ENCODE measurements at regions not wholly inside any gene's neighbourhood (a gene's known extent, or its start where the extent isn't known, plus 50 kb on each side); places are given as distances from the start of the nearest gene placed in this dataset.
"Not testable (repeated sequence)": the region's sequence is repeated elsewhere in the genome, so short reads cannot be mapped to it uniquely, and the experiment has no call there.

DNA sequence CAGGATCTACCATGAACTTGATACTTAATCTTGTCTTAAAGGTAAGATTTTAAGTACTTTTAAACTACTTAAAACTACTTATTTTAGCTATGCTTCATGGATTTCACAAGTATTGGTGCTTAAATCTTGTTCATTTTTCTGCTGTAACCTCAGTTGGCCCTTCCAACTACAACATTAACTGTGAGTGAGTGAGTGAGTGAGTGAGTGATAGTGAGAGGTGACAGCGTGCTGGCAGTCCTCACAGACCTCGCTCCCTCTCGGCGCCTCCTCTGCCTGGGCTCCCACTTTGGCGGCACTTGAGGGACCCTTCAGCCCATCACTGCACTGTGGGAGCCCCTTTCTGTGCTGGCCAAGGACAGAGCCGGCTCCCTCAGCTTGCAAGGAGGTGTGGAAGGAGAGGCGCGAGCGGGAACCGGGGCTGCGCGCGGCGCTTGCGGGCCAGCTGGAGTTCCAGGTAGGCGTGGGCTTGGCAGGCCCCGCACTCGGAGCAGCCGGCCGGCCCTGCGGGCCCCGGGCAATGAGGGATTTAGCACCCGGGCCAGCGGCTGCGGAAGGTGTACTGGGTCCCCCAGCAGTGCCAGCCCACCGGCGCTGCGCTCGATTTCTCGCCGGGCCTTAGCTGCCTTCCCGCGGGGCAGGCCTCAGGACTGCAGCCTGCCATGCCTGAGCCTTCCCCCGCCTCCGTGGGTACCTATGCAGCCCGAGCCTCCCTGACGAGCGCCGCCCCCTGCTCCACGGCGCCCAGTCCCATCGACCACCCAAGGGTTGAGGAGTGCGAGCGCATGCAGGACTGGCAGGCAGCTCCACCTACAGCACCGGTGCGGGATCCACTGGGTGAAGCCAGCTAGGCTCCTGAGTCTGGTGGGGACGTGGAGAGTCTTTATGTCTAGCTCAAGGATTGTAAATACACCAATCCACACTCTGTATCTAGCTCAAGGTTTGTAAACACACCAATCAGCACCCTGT, 1558.6 kb upstream of the SEL1L start:
- DNase-seq (ENCODE audit: low read depth): not testable (repeated sequence)

DNA sequence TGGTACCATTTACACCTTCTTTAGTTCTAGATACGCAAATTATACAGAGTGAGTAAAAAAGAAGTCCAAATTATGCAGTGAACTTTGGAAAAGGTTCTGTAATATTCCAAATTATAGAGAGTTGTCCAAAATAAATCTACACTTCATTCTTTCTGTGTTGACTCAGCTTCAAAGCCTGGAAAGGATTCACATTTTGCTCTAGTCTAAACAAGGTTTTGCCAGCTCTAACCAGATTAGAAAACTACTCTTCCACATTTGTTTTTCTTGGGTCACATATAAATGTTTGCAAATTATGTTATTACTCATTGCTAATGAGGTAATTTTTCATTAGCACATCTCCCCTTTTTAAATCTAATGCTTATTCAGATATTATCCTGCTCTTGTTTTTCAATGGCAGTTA, 1562.4 kb upstream of the SEL1L start:
- DNase-seq (ENCODE audit: low read depth): peak; percentile 21

- peak; percentile 0 for DNase-seq (ENCODE audit: low read depth)
Measured at GRCh38 chr14:83101846-83102245, 1568.2 kb upstream of the SEL1L start.

- no peak for DNase-seq (ENCODE audit: low read depth)
Measured at GRCh38 chr14:83118029-83118428, 1584.4 kb upstream of the SEL1L start.

- peak; percentile 34 for DNase-seq (ENCODE audit: low read depth)
Measured at GRCh38 chr14:83120187-83120586, 1586.5 kb upstream of the SEL1L start.

GRCh38 chr14:83126076-83126475, 1592.4 kb upstream of the SEL1L start:
- DNase-seq (ENCODE audit: low read depth): no peak

DNA sequence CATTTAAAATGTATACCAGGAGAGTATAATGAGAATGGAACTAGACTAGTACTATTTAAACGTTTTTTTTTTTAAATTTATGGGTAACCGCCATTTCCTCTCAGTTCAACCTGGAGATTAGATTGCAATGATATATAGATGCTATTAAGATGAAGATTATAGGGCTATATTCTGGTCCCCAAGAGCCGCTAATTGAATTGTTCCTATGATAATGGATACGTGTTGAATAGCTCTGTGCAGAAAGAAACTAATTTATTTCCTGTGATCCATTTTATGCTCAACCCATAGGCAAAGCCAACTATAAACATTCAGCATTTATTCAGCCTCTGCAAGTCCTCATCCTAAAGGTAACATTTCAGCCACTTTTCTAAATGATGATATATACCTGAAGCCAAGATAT, 1595.1 kb upstream of the SEL1L start:
- no peak for DNase-seq (ENCODE audit: low read depth)

DNA sequence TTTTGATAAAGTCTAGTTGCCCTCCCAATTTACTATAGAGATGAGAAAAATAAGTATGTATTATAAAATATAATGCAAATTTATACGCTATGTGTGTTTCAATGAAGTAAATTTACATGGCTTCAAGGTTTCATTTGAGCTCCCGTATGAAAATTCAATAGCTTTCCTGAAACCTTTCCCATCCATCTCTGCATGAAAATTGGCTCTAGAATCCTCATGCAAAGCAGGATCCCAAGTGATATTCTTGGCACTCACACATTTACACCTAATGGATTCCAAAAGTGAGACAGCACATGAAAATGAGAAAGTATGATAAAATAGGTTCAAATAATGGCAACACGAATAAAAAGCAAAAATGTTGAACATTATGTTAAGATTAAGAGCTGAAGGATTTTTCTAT, 1595.8 kb upstream of the SEL1L start:
- DNase-seq (ENCODE audit: low read depth): no peak

GRCh38 chr14:83133981-83134645, 1600.5 kb upstream of the SEL1L start:
- no peak for DNase-seq (ENCODE audit: low read depth)

GRCh38 chr14:83140756-83141155, 1607.1 kb upstream of the SEL1L start:
- no peak for DNase-seq (ENCODE audit: low read depth)

- DNase-seq (ENCODE audit: low read depth): peak; percentile 48
Measured at GRCh38 chr14:83147006-83147405, 1613.4 kb upstream of the SEL1L start.

GRCh38 chr14:83151571-83151970, 1617.9 kb upstream of the SEL1L start:
- no peak for DNase-seq (ENCODE audit: low read depth)

DNA sequence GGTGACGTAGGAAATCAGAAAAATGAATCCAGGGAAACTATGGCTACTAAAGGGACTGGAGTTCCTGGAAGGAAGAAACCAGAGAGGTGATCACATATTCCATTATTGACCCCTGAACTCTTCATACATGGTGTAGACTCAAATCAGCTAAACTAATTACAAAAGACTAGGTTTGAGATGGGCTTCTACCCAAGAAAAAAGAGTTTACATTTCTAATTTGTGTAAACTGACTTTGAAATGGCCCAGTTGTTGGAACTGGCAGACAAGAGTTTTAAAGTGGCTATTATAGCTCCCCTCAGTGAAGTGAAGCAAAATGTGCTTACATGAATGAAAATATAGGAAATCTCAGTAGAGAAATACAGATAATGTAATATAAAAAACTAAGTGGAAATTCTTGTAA, 1619.4 kb upstream of the SEL1L start:
- DNase-seq (ENCODE audit: low read depth): no peak

GRCh38 chr14:83162361-83162929, 1628.8 kb upstream of the SEL1L start:
- no peak for DNase-seq (ENCODE audit: low read depth)

DNA sequence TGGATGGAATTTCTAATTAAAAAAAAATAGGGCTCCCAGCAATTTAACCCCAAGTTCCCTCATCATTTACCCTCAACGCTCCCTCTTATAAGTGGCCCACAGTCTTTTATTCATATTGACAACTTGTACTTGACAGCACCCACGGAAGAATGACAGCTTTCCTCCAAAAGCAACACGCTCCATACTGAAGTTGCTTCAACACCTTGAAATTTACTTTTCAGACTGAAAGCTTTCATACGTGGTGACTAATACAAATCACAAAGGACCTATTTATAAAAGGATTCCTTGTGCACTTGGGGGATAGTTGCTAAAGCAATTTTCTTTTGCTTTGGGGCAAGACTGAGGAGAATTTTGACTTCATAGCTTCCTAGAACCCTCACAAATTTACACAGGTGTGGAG, 1629.4 kb upstream of the SEL1L start:
- peak; percentile 18 for DNase-seq (ENCODE audit: low read depth)

- DNase-seq (ENCODE audit: low read depth): peak; percentile 92
Measured at GRCh38 chr14:83164016-83164415, 1630.4 kb upstream of the SEL1L start.

GRCh38 chr14:83164591-83164990, 1630.9 kb upstream of the SEL1L start:
- no peak for DNase-seq (ENCODE audit: low read depth)

- DNase-seq (ENCODE audit: low read depth): peak; percentile 51
Measured at GRCh38 chr14:83170165-83170564, 1636.5 kb upstream of the SEL1L start.

DNA sequence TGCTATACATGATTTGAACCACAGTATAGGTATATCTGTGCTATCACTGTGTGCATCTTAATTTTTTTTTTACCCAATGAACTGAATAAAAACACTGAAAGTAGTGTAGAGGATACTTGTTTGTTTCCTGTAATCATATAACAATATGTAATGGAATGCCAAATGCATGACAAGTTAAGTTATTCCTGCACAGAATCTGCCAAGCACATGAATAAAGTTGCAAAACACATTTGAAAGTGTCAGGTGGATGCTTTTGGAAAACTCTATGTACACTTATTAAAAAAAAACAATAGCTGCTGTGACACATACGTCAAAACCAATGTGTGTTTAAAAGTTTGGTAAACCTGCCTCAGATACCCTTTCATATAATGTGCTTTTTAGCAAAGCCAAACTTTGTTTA, 1638.1 kb upstream of the SEL1L start:
- DNase-seq (ENCODE audit: low read depth): peak; percentile 28

DNA sequence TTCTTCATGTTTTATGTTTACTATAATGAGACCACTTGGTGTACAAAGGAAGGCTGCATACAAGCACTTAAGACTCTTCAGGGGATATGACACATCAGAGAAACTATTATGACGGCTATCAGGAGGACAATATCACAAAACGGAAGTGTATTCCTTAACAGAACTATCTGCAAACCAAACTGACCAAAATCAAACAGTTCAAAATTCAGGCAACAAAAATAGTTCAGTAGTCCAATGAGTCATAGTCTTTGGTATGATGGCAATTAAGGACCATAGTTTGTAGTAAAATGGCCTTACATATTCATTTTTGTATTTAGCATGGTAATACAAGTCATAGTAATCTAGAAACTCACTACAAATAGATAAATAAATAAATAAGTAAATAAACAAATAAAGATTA, 1638.7 kb upstream of the SEL1L start:
- DNase-seq (ENCODE audit: low read depth): peak; percentile 68

- no peak for DNase-seq (ENCODE audit: low read depth)
Measured at GRCh38 chr14:83173687-83174086, 1640.0 kb upstream of the SEL1L start.

DNA sequence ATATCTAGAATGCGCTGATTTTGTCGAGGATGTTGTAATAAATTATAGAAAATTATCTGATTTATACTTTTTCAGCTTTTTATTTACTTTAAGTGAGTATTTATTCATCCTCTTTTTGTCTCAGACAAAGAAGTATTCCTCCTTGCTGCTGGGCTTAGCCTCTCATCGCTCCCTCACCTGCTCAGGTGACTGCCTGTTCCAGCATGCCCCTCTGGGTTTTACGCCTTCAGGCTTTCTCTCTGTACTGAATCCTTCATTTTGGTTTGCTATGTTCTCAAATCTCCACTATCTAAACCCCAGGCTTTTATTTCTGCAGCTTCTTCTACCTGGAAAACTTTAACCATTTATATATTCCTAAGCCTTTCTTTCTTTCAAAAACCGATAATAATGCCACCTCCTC, 1650.9 kb upstream of the SEL1L start:
- no peak for DNase-seq (ENCODE audit: low read depth)

DNA sequence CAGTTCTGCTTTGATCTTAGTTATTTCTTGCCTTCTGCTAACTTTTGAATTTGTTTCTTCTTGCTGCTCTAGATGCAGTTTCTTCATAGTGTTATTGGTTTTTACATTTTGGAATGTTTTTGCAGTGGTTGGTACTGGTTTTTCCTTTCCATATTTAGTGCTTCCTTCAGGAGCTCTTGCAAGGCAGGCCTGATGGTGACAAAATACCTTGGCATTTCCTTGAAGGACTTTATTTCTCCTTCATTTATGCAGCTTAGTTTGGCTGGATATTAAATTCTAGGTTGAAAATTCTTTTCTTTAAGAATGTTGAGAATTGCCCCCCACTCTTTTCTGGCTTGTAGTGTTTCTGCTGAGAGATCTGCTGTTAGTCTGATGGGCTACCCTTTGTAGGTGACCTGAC, 1654.7 kb upstream of the SEL1L start:
- DNase-seq (ENCODE audit: low read depth): peak; percentile 20

All from iris pigment epithelial cell (primary cell).